NCI-H82 treated with DMSO at 0.1 percent for 48 hours (cell line): ENCODE measurements at regions not wholly inside any gene's neighbourhood (a gene's known extent, or its start where the extent isn't known, plus 50 kb on each side); places are given as distances from the start of the nearest gene placed in this dataset.
A peak's percentile ranks its signal among the peaks of the same experiment; 100 is the strongest.

Experiments used
- DNase-seq: peaks from one replicate; lab custom pipeline; 2025; ENCODE audit not compliant: unreplicated experiment; lab: John Stamatoyannopoulos, UW

DNA sequence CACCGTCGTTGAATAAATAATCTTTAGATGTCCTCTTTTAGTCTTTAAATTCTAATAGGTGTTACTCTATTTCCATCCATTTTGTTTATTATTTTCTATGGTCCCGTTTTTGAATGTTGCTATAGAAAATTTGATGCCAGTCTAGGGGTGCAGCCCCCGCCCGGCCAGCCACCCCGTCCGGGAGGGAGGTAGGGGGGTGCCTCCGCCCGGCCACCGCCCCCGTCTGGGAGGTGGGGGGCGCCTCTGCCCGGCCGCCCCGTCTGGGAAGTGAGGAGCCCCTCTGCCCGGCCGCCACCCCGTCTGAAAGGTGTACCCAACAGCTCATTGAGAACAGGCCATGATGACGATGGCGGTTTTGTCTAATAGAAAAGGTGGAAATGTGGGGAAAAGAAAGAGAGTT lies 2372.2 kb upstream of the WWC1 start:
- DNase-seq = no peak

DNA sequence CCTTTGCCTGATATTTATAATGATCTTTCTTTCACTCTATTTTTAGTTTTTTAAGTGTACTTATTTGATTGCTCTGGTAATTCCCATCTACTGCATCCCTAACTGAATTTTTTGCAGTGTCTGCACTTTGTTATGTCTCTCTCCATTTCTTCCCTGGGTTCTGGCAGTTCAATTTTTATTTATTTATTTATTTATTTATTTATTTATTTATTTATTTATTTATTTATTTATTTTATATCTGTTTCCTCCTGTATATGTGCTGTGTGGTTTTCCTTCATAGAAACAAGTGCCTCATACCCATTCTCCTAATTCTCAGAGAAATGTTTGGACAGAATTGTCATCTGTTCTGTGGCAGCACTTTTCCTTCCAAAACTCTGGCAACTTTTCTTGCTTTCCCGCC lies 2370.8 kb upstream of the WWC1 start:
- DNase-seq = no peak

DNA sequence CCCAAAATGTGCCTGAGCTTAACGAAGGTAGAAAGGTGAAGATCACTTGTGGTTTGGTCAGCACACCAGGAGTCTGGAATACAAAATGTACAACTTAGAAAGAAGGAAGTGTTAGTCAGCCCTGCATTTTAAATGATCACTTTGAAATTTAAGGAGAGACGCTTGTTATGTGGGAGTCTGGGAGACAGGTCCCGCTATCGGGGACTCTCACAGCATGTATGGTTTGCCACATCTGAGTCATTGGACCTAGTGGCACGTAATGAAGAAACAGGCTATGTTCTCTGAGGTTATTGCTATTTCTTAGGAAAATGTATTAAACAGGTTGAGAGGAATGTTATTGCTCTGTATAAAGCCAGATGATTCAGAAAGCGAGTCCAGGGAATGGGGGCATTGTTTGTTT lies 2362.5 kb upstream of the WWC1 start:
- no peak for DNase-seq

DNA sequence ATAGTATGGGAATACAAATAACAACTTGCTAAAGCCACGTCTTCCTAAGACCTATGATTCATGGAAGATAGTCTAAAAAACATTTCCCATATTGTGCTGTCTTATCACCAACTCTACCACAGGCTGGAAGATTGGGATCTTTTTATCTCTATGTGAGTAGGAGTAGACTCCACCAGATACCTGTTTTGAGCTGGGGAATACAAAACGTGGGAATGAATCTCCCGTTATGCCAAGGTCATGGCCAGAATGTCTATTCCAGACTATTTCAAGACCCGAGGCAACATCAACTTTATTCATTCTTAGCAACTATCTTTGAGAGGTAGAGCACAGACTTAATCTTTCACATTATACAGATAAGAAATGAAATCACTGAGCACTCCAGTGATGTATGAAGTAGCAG lies 2350.9 kb upstream of the WWC1 start:
- no peak for DNase-seq

DNA sequence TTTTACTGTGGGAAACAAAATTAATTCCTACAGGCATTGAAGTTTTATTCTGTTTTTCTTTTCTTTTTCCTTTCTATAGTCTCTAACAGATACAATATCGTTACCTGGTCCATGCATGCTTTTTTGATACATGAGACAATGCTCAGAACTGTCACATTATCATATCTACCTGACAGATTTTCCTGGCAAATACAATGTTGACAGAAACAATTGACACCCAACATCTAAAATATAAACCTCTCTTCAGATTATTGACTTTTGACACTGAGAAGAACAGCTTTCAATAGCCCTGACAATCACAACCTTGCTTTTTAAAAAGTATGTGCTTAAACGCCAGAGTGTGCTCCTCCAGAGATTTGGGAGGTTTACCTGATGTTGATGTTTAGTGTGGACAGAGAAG lies 2334.6 kb upstream of the WWC1 start:
- DNase-seq = no peak

DNA sequence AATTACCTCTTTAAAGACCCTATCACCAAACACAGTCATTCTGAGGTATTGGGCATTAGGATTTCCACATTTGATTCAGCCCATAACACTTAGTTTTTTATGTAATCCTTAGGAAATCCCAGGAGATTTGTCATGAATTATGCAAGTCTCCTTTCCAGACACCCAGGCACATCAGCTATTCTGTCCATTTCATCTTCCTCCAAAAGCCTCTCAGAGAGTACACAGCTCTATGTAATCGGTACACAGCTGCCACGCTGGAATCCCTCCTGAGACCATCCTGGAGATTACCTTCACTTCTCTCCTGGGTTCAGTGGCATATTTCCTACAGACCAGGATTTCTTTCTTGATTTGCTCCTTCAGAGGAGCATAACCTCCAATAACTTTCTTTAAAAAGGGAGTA lies 2309.8 kb upstream of the WWC1 start:
- DNase-seq = peak; percentile 31

DNA sequence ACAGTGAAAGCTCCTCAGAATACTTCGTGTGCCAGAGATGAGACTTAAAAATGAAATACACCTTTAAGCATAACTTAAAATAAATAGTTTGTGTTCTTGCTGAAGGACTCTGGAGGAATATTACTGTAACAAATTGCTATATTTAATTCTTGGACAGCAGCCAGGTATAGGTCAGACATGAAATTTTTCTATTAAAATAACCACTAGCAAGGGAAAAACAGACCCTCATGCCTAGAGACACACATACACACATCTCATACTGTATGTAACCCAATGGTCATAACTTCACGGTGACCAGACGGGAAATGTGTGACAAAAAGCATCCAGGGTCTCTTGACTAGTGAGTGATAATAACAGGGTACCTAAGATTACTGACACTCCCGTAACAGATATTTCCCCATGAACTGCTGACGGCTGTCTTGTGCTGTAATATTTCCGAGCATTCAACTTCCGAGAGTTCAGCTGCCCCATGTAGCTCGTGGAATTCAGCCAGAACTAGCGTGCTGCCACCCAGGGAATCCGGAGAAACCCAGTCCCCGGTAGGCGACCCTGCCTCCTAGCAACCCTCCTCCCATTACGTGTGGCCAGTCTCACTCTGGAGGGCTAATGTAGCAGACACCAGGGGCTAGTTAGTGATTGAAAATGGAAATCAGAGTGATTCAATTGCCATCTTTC lies 2295.1 kb upstream of the WWC1 start:
- no peak for DNase-seq

DNA sequence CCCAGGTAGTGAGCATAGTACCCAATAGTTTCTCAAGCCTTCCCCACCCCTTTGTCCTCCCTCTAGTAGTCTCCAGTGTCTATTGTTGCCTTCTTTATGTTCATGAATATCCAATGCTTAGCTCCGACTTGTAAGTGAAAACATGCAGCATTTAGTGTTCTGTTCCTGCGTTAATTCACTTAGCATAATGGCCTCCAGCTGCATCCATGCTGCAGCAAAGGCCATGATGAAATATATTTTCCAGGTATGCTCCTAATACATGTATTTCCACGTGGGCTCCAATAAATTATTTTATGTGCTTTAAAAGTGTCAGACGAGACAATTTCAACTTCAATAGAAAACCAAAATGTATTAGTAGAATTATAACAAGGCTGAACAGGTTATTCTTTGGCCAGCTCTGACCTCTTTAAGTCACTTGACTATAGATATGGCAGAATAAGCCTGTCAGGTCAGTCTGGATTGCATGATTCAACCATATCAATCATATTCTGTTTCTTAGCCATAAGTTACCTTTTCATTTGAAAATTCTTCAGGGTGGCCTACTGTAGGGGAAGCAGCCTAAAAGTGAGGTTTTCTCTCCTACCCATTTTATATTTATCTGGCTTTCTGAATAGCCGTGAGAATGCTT lies 2291.6 kb upstream of the WWC1 start:
- no peak for DNase-seq

DNA sequence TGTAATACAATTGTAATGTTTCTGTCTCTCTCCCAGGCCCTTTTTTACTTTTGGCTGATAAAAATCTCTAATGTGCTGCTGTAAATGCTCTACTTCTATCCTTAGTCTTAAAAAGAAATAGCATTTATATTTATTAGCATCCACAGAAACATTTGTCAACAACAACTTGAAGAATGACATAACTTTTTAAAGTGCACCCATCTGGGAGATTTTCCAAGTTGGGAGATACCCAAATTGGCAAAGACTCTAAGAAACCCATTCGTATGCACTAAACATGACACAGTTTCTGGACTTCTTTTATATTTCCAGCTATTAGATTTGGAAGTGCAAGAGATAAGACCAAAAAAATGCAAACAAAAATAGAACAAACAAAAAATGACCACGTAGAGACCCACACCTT lies 2287.4 kb upstream of the WWC1 start:
- no peak for DNase-seq

DNA sequence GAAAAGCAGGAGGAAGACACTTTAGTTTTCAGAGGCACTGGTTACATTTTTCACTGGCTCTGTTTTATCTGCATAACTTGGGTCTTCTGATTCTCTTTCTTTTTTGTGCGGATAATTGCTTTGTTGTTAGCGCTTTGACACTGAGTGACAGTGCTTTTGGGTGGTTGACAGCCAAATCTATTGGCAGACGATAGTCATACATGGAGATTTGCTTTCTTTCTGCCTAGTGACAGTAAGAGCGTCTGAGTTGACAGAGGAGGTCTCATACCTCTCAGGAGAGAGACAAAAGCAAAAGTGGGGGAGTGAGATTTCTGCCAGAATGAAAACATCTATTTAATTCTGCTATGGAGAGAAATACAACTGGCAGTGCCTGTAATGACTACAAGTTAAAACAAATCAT lies 2278.0 kb upstream of the WWC1 start:
- no peak for DNase-seq

DNA sequence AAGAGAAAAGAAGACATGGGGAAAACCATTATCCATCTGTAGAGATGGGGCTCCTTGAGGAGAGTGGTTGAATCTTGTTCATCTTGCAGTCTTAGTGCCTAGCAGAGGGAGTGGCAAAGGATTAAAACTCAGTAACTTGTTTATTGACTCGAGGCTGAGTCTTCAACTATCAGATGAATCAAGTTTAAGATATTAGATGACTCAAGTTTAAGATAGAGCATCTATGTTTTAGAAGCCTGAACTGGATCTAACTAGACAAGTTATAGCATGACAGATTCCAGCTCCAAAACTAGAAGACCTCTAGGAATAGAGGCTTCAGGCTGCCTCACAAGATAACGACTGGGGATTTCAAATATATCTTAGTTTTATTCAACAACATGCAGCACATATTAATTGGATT lies 2277.2 kb upstream of the WWC1 start:
- DNase-seq = no peak

DNA sequence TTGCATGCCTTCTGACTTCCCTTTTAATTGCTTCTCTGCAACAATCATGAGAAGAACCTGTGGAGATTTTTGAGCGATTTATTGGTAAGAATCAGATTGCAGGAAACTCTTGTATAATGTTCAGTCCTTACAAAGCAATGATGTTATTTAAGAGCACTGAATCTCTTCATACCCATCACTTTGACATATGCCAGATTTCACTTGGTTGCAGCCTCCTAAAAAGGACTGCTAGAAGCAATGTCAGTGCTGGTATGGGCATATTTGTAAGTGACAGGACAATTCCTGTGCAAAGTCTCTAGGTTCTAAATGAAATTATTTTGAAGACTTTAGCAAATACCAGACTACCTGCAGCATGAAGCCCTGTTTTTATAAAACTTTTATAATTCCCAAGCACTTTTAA lies 2272.7 kb upstream of the WWC1 start:
- DNase-seq = no peak

DNA sequence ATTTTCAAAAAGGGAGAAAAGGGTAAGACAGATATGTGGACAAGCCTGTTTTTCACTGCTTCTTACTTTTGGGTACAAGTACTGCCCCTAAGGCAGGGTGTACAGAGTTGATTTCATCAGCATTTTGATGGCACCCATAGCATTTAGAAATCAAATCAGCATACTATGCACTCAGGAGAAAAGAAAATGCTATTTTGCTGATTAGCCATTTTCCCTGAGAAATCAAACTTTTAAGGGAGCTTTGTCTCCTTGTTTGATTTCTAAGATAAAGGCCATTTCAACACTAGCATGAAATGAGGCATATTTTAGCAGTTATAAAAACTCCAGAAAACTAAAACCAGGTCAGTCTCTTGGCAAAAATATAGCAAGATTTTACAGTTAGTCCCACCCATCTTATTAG lies 2269.4 kb upstream of the WWC1 start:
- no peak for DNase-seq

DNA sequence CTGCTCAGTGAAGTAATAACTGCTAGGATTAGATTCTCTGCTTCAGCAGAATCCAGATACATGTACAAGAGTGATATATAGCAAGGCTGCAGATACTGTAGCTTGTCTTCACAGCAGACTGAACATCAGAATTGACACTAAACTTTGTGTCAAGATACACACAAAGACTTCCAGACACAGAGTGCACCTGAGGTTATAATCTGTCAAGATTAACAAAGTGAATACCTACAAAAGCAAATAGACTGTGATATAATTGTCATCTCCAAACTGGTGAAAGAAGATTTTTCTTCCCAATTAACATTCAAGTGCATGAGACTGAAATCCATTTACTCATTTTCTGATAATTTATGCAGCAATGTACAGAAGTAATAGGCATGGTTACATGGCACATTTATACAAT lies 2266.5 kb upstream of the WWC1 start:
- no peak for DNase-seq

DNA sequence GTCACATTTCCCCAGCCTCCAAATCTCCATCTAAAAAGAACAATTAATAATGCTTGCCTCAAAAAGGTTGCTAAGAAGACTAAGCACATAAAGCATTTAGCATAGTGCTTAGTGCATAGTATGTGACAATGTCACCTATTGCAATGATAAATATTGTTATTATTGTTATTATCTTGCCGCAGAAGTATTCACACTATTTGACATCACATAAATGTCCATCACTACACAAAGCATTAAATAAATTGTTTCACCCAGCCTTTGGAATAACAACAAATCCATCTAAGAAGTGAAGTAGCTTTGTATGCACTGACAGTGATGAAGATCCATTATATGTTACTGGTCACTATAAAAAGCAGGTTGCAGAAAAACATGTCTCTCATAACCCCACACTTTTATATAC lies 2263.9 kb upstream of the WWC1 start:
- no peak for DNase-seq

DNA sequence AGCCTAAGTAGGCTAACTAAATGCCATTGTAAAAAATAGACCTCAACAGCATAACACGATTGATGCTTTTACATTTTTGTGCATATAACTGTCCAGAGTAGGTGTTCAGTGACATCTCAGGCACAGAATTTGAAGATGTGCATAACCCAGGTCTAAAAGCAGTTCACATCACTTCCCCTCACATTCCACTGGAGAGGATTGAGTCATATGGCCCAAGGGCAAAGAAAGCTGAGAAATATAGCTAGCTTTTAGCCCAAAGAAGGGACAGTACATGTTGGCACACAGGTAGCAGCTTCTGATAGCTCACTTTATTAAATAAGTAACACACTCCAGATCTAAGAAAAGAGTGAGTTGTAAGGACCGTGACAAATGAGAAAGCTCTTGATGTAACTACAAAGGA lies 2259.5 kb upstream of the WWC1 start:
- DNase-seq = no peak

DNA sequence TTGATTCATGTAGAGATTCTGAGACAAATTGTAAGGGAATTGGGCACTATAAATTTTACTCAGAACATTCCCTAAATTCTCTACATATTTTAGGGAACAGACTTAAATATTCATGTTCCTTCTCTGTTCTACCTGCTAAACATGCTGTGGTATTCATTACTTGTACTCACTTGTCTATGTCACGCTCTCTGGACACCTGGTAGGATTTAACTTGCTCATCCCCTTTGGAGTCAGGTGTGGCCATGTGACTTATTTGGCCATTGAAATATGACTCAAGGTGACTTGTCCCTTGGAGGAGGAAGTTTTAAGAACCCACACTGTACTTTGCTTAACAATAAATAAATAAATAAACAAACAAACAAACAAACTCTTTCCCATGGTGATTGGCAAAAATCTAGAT lies 2258.8 kb upstream of the WWC1 start:
- DNase-seq = no peak

DNA sequence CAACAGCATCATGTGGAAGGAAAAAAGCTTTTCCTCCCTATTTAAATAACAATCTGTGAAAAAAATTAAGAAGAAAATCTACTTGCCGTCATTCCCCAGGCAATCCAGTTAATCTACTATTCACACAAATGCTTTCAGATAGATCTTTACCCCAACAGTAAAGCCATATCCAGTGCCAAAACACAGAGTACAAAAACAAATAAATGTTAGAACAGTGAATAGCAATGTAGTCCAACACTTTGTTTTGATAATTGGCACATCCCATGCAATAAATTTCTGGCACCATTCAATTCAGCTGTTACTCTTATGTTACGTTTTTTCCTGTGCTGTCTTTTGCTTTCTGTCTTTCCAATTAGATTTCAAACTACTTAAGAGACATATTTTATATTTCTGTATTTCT lies 2245.5 kb upstream of the WWC1 start:
- DNase-seq = no peak

DNA sequence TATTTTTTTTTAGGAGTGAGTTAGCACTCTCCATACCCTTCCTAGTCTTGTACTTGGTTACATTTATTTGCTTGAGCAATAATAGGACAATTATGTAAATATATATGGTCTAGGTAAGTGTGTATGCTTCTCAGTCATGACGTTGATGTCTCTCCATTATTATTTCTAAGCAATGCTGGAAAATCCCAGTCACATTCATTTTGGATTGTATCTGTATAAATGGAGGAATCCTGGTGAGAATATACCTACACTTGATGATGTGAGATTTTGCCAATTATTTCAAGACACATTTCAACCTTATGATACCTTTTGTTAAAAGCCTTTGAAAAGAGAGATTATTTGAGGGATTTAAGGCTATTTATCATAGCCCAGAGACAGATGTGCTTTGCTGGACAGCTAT lies 2244.5 kb upstream of the WWC1 start:
- no peak for DNase-seq

DNA sequence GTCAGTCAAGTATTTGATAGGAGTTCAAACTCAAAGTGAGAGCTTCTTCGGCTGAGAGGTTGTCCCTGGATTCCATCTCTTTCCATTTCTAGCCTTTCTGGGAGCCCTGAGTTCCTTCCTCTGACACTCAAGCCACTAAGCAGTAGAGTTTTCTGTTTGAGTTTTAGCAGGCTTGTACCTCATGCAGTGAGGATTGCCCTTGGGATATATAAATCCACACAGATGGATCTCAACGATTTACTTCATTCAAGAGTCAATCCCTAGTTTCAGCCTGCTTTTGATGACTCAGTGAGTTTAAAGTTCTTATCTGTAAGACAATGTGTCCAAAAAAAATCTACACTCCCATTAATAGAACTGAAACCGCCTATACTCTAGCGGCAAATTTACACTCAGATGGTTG lies 2240.9 kb upstream of the WWC1 start:
- no peak for DNase-seq

DNA sequence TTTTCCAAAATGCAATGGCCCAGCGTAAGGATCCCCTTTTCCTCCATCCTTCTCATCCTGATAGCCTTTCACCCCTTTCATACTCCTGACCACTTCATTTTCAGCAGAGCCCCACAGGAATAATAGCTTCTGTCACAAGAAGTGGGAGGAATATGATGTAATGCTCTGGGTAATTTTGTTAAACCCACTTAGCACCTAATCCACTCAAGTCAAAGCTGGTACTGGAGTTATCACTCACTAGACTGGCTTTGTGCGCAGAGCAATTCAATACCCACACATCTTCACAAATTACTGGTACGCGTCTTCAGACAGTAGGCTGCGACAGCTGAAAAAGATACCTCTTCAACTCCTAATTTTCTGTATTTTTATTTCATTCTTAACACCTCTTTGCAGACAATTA lies 2232.8 kb upstream of the WWC1 start:
- peak; percentile 41 for DNase-seq

DNA sequence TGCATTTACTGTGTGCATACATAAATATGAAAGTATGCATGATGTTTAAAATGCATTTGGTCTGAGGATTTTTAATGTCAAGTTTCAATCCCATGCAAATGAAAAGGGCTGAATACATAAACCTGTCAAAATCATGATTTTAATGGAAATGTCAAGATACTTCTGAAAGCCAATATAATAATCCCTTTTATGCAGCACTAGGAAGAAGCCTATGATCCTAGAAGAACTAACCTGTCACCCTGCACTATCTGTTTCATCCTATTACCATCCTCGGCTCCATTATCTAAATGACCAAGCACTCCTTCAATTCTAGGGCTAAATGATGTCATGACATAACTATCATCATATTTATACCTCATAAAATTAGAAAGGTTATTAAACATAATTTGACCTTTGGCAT lies 2229.4 kb upstream of the WWC1 start:
- no peak for DNase-seq

DNA sequence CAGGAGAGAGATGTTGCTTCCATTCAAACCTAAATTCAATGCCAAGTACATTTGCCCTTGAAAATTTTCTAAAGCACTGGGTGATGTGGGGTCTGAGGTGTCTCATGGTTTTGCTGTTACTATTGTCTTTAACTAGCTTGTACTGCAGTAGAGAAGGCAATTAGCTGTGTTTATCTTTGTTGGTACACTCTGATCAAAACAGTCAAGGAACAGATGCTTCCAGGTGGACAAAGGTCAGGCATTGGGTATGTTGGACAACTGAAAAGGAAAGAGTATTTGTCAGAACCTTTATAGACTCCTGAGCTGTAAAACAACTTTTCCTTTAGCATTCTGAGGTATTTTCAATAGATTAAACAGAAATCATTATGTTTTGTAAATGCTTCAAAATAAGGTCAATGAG lies 2228.7 kb upstream of the WWC1 start:
- no peak for DNase-seq
